SH-SY5Y (cell line): ENCODE measurements at regions not wholly inside any gene's neighbourhood (a gene's known extent, or its start where the extent isn't known, plus 50 kb on each side); places are given as distances from the start of the nearest gene placed in this dataset.

Source experiments
- GATA2 ChIP-seq: IDR thresholded peaks from 2 replicates; pipeline ENCODE4 v1.6.1; 2011; ENCODE audit warnings: mild to moderate bottlenecking, low read depth, low read length
- GATA3 ChIP-seq: IDR thresholded peaks from 2 replicates; pipeline ENCODE4 v1.6.1; 2011; ENCODE audit warnings: low read depth, mild to moderate bottlenecking, low read length, moderate library complexity

DNA sequence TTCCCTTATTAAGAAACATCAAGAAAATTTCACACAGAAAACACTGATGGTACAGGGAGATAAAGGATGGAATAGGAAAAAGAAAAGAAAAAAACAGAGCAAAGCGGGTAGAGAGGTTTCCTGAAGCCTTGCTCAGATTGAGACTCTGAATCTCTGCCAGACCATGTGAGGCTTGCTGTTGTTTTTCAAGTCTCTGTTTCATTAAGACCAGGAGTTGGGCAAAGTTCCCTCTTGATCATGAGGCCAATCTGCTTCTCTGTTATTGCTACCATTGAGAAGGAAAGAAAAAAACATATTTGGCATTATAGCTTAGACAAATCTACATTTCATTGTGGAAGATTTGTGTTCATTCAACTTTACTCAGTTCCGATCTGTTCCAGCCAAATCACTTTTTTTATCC is 201.6 kb upstream of the SOX9 start:
- TF ChIP-seq GATA2: no peak
- no peak for TF ChIP-seq GATA3
